K562 (cell line): ENCODE measurements at regions not wholly inside any gene's neighbourhood (a gene's known extent, or its start where the extent isn't known, plus 50 kb on each side); places are given as distances from the start of the nearest gene placed in this dataset.

ENCODE experiments used
- ATAC-seq: fragments of 200-7000 bp; cut with Tn5 transposase; 3 replicates; pipeline ENCODE4 v1.9.1; 2020; ENCODE audit warnings: moderate library complexity
- BruUV-seq: library from RNA; stranded (reverse); fragments of 400-500 nt; replicated peaks from 2 replicates; lab custom pipeline; 2021; lab: Mats Ljungman, UMichigan
- CTCF ChIA-PET: fragments of 300-600 bp; formaldehyde crosslinking; extraction: SDS; loops from one replicate; lab custom pipeline; 2021; ENCODE audit warnings: low intra/inter-chr PET ratio; lab: Yijun Ruan, JAX
- POLR2A ChIA-PET: fragments of 300-600, 350-650 bp; sonication (Branson Sonifier 250); formaldehyde crosslinking; extraction: SDS; loops from one replicate; lab custom pipeline; 2021; ENCODE audit warnings: antibody characterized with exemption, inconsistent platforms; lab: Yijun Ruan, JAX
- DNase-seq, 4 experiments: peaks; one replicate each; pipeline versions ENCODE4 v3.0.0 to v3.0.0-alpha.2; 2011 to 2018; ENCODE audit warnings: low spot score in 3 of 4, mixed read lengths in 3 of 4; ENCODE audit errors: extremely low read depth in 1 of 4
- FAIRE-seq: peaks from 2 replicates; lab custom pipeline; 2011; peaks lifted over from hg19 to GRCh38; lab: Jason Lieb, UNC
- H2AFZ ChIP-seq: 2 replicates; pipeline ENCODE4 v1.6.0; 2011; ENCODE audit warnings: low read depth, low read length, control low read depth, inconsistent platforms
- H3K27ac ChIP-seq: fragments of 200-600 bp; 3 replicates; pipeline ENCODE4 v1.8.0; 2011; ENCODE audit warnings: low read depth, mild to moderate bottlenecking, control low read depth, inconsistent platforms, low read length, moderate library complexity, mixed read lengths; ENCODE audit errors: extremely low read depth
- H3K27me3 ChIP-seq, 2 experiments: fragments of 300-600 bp in 1 of 2; 2 replicates in 1 of 2; 3 replicates in 1 of 2; pipeline versions ENCODE4 v1.6.0 to v1.8.0; 2011; ENCODE audit warnings: inconsistent platforms in 2 of 2, low read length in 2 of 2, mild to moderate bottlenecking in 1 of 2, mixed read lengths in 1 of 2, moderate library complexity in 1 of 2; ENCODE audit not compliant: control insufficient read depth in 2 of 2, insufficient read depth in 2 of 2
- H3K36me3 ChIP-seq: fragments of 300-600 bp; 3 replicates; pipeline ENCODE4 v1.8.0; 2011; ENCODE audit warnings: mild to moderate bottlenecking, low read length, inconsistent platforms; ENCODE audit not compliant: control insufficient read depth, insufficient read depth
- H3K4me1 ChIP-seq, 2 experiments: fragments of 200-600 bp in 1 of 2; replicated peaks in 1 of 2; 2 replicates in 1 of 2; 3 replicates in 1 of 2; pipeline versions ENCODE4 v1.5.1 to v1.8.0; 2011; ENCODE audit warnings: inconsistent platforms in 2 of 2, low read length in 2 of 2, mild to moderate bottlenecking in 1 of 2, mixed read lengths in 1 of 2, moderate library complexity in 1 of 2; ENCODE audit not compliant: control insufficient read depth in 2 of 2, insufficient read depth in 2 of 2
- H3K4me2 ChIP-seq: 2 replicates; pipeline ENCODE4 v1.6.1; 2011; ENCODE audit warnings: low read length, control low read depth, inconsistent platforms, mixed read lengths; ENCODE audit not compliant: insufficient read depth
- H3K4me3 ChIP-seq: fragments of 200-600 bp; sonication (generic), shearing (Covaris generic); 2 replicates; pipeline ENCODE4 v1.5.1; 2016; ENCODE audit warnings: control low read depth, inconsistent platforms
- H3K79me2 ChIP-seq: fragments of 200-600 bp; 3 replicates; pipeline ENCODE4 v1.8.0; 2011; ENCODE audit warnings: low read length, inconsistent platforms; ENCODE audit not compliant: control insufficient read depth, insufficient read depth
- H3K9ac ChIP-seq, 2 experiments: 2 replicates each; pipeline versions ENCODE4 v1.6.0 to v1.6.1; 2011; ENCODE audit warnings: low read depth in 2 of 2, low read length in 2 of 2, control low read depth in 1 of 2, inconsistent platforms in 1 of 2, mild to moderate bottlenecking in 1 of 2, mixed read lengths in 1 of 2; ENCODE audit not compliant: insufficient read depth in 1 of 2
- H3K9me1 ChIP-seq: one replicate; pipeline ENCODE4 v1.6.0; 2011; ENCODE audit warnings: inconsistent platforms, mild to moderate bottlenecking, low read length, moderate library complexity; ENCODE audit not compliant: control insufficient read depth, insufficient read depth
- H3K9me3 ChIP-seq: replicated peaks from 2 replicates; pipeline ENCODE4 v1.5.1; 2011; ENCODE audit warnings: low read depth, low read length, inconsistent platforms; ENCODE audit not compliant: control insufficient read depth, insufficient read depth
- H4K20me1 ChIP-seq: replicated peaks from 2 replicates; pipeline ENCODE4 v1.6.1; 2011; ENCODE audit warnings: low read length, inconsistent platforms, mixed read lengths; ENCODE audit not compliant: control insufficient read depth, insufficient read depth
- CTBP1 ChIP-seq: fragments of 450-650 bp; IDR thresholded peaks from 2 replicates; pipeline ENCODE4 v1.6.1; 2016; ENCODE audit warnings: borderline replicate concordance
- ELK3 ChIP-seq: fragments of 450-650 bp; formaldehyde crosslinking; IDR thresholded peaks from 2 replicates; pipeline ENCODE4 v1.4.0; 2020; ENCODE audit warnings: mild to moderate bottlenecking
- FOXJ2 ChIP-seq: fragments of 200-800 bp; sonication (Bioruptor generic); IDR thresholded peaks from 2 replicates; pipeline ENCODE4 v1.6.1; 2016; ENCODE audit warnings: missing genetic modification characterization, missing compliant biosample characterization
- HNRNPK ChIP-seq: fragments of 200-400 bp; formaldehyde crosslinking; IDR thresholded peaks from one replicate; pipeline ENCODE4 v1.6.1; 2018; ENCODE audit warnings: mild to moderate bottlenecking, low read depth, low read length; ENCODE audit not compliant: poor library complexity, severe bottlenecking
- L3MBTL2 ChIP-seq: fragments of 450-650 bp; IDR thresholded peaks from 2 replicates; pipeline ENCODE4 v1.6.1; 2016; ENCODE audit warnings: mild to moderate bottlenecking, moderate library complexity
- MAX ChIP-seq: sonication (generic); formaldehyde crosslinking; IDR thresholded peaks from 2 replicates; pipeline ENCODE4 v1.9.0; 2022; ENCODE audit warnings: mild to moderate bottlenecking, missing genetic modification reagents
- NCOA1 ChIP-seq: fragments of 450-650 bp; IDR thresholded peaks from 2 replicates; pipeline ENCODE4 v1.6.1; 2016; ENCODE audit warnings: low read depth
- PHB2 ChIP-seq: fragments of 450-650 bp; IDR thresholded peaks from 2 replicates; pipeline ENCODE4 v1.6.1; 2017; ENCODE audit warnings: low read depth
- PHF21A ChIP-seq: fragments of 450-650 bp; IDR thresholded peaks from 2 replicates; pipeline ENCODE4 v1.6.1; 2017; ENCODE audit warnings: low read depth, borderline replicate concordance
- POLR3G ChIP-seq: IDR thresholded peaks from 2 replicates; pipeline ENCODE4 v1.6.1; 2011; ENCODE audit not compliant: insufficient read length, insufficient replicate concordance; ENCODE audit errors: extremely low read depth
- PTRF ChIP-seq: fragments of 450-650 bp; IDR thresholded peaks from 2 replicates; pipeline ENCODE4 v1.6.1; 2016; ENCODE audit warnings: mild to moderate bottlenecking, missing genetic modification characterization, missing compliant biosample characterization
- RBM39 ChIP-seq: fragments of 200-400 bp; formaldehyde crosslinking; optimal IDR thresholded peaks from 2 replicates; pipeline ENCODE3; 2018; ENCODE audit warnings: low read depth, low read length
- SP2 ChIP-seq: IDR thresholded peaks from 2 replicates; pipeline ENCODE4 v1.6.1; 2011; ENCODE audit warnings: mild to moderate bottlenecking, low read depth, low read length, moderate library complexity; ENCODE audit not compliant: poor library complexity, severe bottlenecking; ENCODE audit errors: extremely low read depth
- ZBTB26 ChIP-seq: fragments of 450-650 bp; formaldehyde crosslinking; IDR thresholded peaks from 2 replicates; pipeline ENCODE4 v1.4.0; 2022; ENCODE audit warnings: missing genetic modification characterization
- ZNF24 ChIP-seq: fragments of 450-650 bp; IDR thresholded peaks from 2 replicates; pipeline ENCODE4 v1.6.1; 2016
- ZNF384 ChIP-seq: IDR thresholded peaks from 2 replicates; pipeline ENCODE4 v1.6.1; 2012; ENCODE audit warnings: low read depth, low read length, improper control_type of control experiment
- ZNF586 ChIP-seq: fragments of 450-650 bp; formaldehyde crosslinking; conservative IDR thresholded peaks from 2 replicates; pipeline ENCODE4 v1.4.0; 2020; ENCODE audit warnings: mild to moderate bottlenecking, moderate library complexity
- WGBS: fragments of 100-300 bp; shearing (Covaris generic); methylation state at CpG from one replicate; pipeline ENCODE4 v1.1.6; 2016; ENCODE audit warnings: low coverage, mixed read lengths; ENCODE audit not compliant: insufficient coverage; ENCODE audit errors: missing lambda C conversion rate; 5-methylcytosine and 5-hydroxymethylcytosine counted together
- in situ Hi-C: fragments of 300-500 bp; cut with MboI; formaldehyde crosslinking; loops from 4 replicates; pipeline ENCODE4 v1.15.0; 2018; ENCODE audit warnings: inconsistent platforms, mixed read lengths
- intact Hi-C: fragments of 100-400 bp; cut with micrococcal nuclease; formaldehyde crosslinking; loops from 2 replicates; pipeline ENCODE4 v1.14.2; 2022

DNA sequence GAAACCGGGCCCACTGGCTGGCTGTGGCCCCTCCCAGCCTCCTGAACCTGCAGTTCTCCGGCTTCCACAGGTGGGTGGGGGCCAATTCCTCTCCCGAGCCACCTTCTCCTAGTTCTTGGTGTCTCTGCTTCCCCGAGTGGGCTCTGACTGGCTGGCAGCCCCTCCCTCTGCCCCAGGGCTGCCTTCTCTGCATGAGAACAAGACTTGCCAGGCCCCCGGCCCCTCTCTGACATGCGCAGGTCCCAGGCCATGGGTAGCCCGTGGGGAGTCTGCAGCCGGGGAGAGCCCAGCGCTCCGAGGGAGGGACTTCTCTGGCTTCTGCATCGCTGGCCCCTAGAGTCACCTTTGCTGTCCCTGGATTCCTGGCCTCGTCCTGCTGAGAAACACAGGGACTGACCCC lies 421.7 kb downstream of the IRX2 start:
- CTCF ChIA-PET = no interaction called here
- no peak for ATAC-seq
- Histone ChIP-seq H2AFZ (no peak overlapping the region), H3K4me2 (no peak overlapping the region), H3K4me1 (no peaks in the 10 kb centered on the region), H4K20me1 (no peaks in the 10 kb centered on the region), H3K27me3 (peaks cover 12% of the 10 kb centered on the region in 2 experiments; a peak in 3 of 5 replicates), H3K79me2 (no peaks in the 10 kb centered on the region), H3K36me3 (no peaks in the 10 kb centered on the region), H3K4me3 (no peak overlapping the region), H3K9me3 (no peaks in the 10 kb centered on the region), H3K9ac (no peak overlapping the region; a peak in 1 of 4 replicates), H3K27ac (no peak overlapping the region), H3K9me1 (no peaks in the 10 kb centered on the region)
- no peak for FAIRE-seq
- POLR2A ChIA-PET = no interaction called here
- TF ChIP-seq ZNF586 (CRISPR knock-in tag) (no peak), FOXJ2 (tag) (no peak), ZNF24 (no peak), RBM39 (no peak)
- intact Hi-C loops = no loop called here
- in situ Hi-C loops = no loop called here
- 0% methylated on average over 12 of the region's 12 CpGs for WGBS
- no TSS peak for BruUV-seq
- no peak for DNase-seq

DNA sequence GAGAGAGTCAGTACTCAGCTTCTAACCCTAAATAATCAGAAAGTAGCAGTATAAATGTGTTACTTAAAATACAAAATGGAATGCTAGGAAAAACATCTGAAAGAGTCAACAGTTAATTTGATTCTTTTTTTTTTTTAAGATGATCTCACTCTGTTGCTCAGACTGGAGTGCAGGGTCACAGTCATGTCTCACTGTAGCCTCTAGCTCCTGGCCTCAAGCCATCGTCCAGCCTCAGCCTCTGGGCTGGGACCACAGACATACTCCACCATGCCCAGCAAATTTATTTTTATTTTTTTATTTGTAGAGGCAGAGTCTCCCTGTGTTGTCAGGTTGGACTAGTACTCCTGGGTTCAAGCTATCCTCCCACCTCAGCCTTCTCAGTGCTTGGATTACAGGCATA lies 424.9 kb downstream of the IRX2 start:
- H3K4me1 ChIP-seq = no peaks in the 10 kb centered on the region
- H3K9ac ChIP-seq = no peak overlapping the region
- in situ Hi-C loops = no loop called here
- H3K9me3 ChIP-seq = no peaks in the 10 kb centered on the region
- no peak overlapping the region for H3K4me2 ChIP-seq
- no peaks in the 10 kb centered on the region for H3K36me3 ChIP-seq
- no peaks in the 10 kb centered on the region for H3K79me2 ChIP-seq
- H4K20me1 ChIP-seq = no peaks in the 10 kb centered on the region
- ATAC-seq = no peak
- intact Hi-C loops = no loop called here
- ChIA-PET CTCF (no interaction called here), POLR2A (no interaction called here)
- no peak overlapping the region for H3K27ac ChIP-seq
- H2AFZ ChIP-seq = no peak overlapping the region
- no peak overlapping the region for H3K4me3 ChIP-seq
- no peak for FAIRE-seq
- 0% methylated on average over 1 of the region's 1 CpG for WGBS
- H3K9me1 ChIP-seq = no peaks in the 10 kb centered on the region
- BruUV-seq = no TSS peak
- H3K27me3 ChIP-seq = no peaks in the 10 kb centered on the region; a peak in 2 of 5 replicates
- no peak for DNase-seq
- no peak for TF ChIP-seq L3MBTL2
- TF ChIP-seq PHF21A = no peak
- TF ChIP-seq HNRNPK = no peak
- TF ChIP-seq MAX = no peak
- TF ChIP-seq NCOA1 = no peak
- no peak for TF ChIP-seq POLR3G
- no peak for TF ChIP-seq SP2
- TF ChIP-seq ZBTB26 (CRISPR knock-in tag) = no peak
- TF ChIP-seq CTBP1 = no peak
- TF ChIP-seq ZNF384 = no peak
- no peak for TF ChIP-seq ELK3
- TF ChIP-seq PHB2 = no peak
- TF ChIP-seq PTRF (tag) = no peak
